Endothelial cell of umbilical vein (primary cell): ENCODE measurements at regions not wholly inside any gene's neighbourhood (a gene's known extent, or its start where the extent isn't known, plus 50 kb on each side); places are given as distances from the start of the nearest gene placed in this dataset.

Experiments
- BruUV-seq: library from RNA; stranded (reverse); fragments of 400-500 nt; replicated peaks from 2 replicates; lab custom pipeline; 2021; lab: Mats Ljungman, UMichigan
- CTCF ChIA-PET: fragments of 300-600, 350-600 bp; sonication (Branson Sonifier 250); formaldehyde crosslinking; loops from one replicate; lab custom pipeline; 2021; ENCODE audit warnings: antibody characterized with exemption, inconsistent platforms; lab: Charles Lee
- POLR2A ChIA-PET: fragments of 300-600, 350-600 bp; sonication (Branson Sonifier 250); formaldehyde crosslinking; loops from one replicate; lab custom pipeline; 2021; ENCODE audit warnings: antibody characterized with exemption, inconsistent platforms; lab: Charles Lee
- DNase-seq: peaks from one replicate; pipeline ENCODE4 v3.0.0-alpha.2; 2011; ENCODE audit warnings: low read depth, low spot score
- FAIRE-seq: peaks from 2 replicates; lab custom pipeline; 2011; peaks lifted over from hg19 to GRCh38; lab: Jason Lieb, UNC
- H2AFZ ChIP-seq: 2 replicates; pipeline ENCODE4 v1.6.0; 2012; ENCODE audit warnings: low read depth, low read length, control low read depth, inconsistent platforms
- H3K27ac ChIP-seq: 2 replicates; pipeline ENCODE4 v1.5.1; 2011; ENCODE audit warnings: low read depth, mild to moderate bottlenecking, control low read depth, low read length, moderate library complexity; ENCODE audit not compliant: insufficient read depth
- H3K27me3 ChIP-seq, 2 experiments: 2 replicates each; pipeline versions ENCODE4 v1.6.0 to v1.6.1; 2011; ENCODE audit warnings: low read length in 2 of 2, mixed read lengths in 1 of 2; ENCODE audit not compliant: control insufficient read depth in 2 of 2, insufficient read depth in 2 of 2
- H3K36me3 ChIP-seq, 2 experiments: 2 replicates in 1 of 2; 3 replicates in 1 of 2; pipeline ENCODE4 v1.5.1; 2011; ENCODE audit warnings: low read length in 2 of 2, mild to moderate bottlenecking in 1 of 2, moderate library complexity in 1 of 2; ENCODE audit not compliant: control insufficient read depth in 2 of 2, insufficient read depth in 2 of 2; ENCODE audit errors: extremely low read depth in 1 of 2
- H3K4me1 ChIP-seq: 3 replicates; pipeline ENCODE4 v1.5.1; 2011; ENCODE audit warnings: mild to moderate bottlenecking, low read length; ENCODE audit not compliant: control insufficient read depth, insufficient read depth; ENCODE audit errors: extremely low read depth
- H3K4me2 ChIP-seq: 2 replicates; pipeline ENCODE4 v1.6.1; 2011; ENCODE audit warnings: low read length, control low read depth, mixed read lengths; ENCODE audit not compliant: insufficient read depth
- H3K4me3 ChIP-seq, 3 experiments: fragments of 200-600 bp in 1 of 3; sonication (generic), shearing (Covaris generic) in 1 of 3; replicated peaks in 1 of 3; 2 replicates each; pipeline ENCODE4 v1.5.1; 2011 to 2016; ENCODE audit warnings: control low read depth in 3 of 3, low read length in 3 of 3, mild to moderate bottlenecking in 2 of 3, inconsistent platforms in 1 of 3, low read depth in 1 of 3, moderate library complexity in 1 of 3; ENCODE audit not compliant: insufficient read depth in 1 of 3
- H3K79me2 ChIP-seq: 2 replicates; pipeline ENCODE4 v1.6.0; 2012; ENCODE audit warnings: low read length, inconsistent platforms; ENCODE audit not compliant: control insufficient read depth, insufficient read depth
- H3K9ac ChIP-seq: replicated peaks from 2 replicates; pipeline ENCODE3; 2011; ENCODE audit warnings: low read length, control low read depth; ENCODE audit not compliant: insufficient read depth; ENCODE audit errors: extremely low read depth
- H3K9me1 ChIP-seq: replicated peaks from 3 replicates; pipeline ENCODE4 v1.6.0; 2011; ENCODE audit warnings: mild to moderate bottlenecking, low read length; ENCODE audit not compliant: control insufficient read depth, insufficient read depth; ENCODE audit errors: extremely low read depth
- H3K9me3 ChIP-seq: replicated peaks from 2 replicates; pipeline ENCODE4 v1.5.1; 2012; ENCODE audit warnings: low read length, inconsistent platforms; ENCODE audit not compliant: control insufficient read depth, insufficient read depth
- H4K20me1 ChIP-seq: replicated peaks from 2 replicates; pipeline ENCODE3; 2011; ENCODE audit warnings: mild to moderate bottlenecking, low read length; ENCODE audit not compliant: control insufficient read depth, insufficient read depth; ENCODE audit errors: extremely low read depth
- EZH2 ChIP-seq: IDR thresholded peaks from 2 replicates; pipeline ENCODE4 v1.6.1; 2012; ENCODE audit warnings: borderline replicate concordance, low read depth, mild to moderate bottlenecking, moderate library complexity, low read length, inconsistent platforms; ENCODE audit not compliant: severe bottlenecking
- FOS ChIP-seq: IDR thresholded peaks from 2 replicates; pipeline ENCODE4 v1.6.1; 2011; ENCODE audit warnings: mild to moderate bottlenecking, low read length, moderate library complexity, borderline replicate concordance; ENCODE audit not compliant: insufficient read depth
- GATA2 ChIP-seq: IDR thresholded peaks from 2 replicates; pipeline ENCODE4 v1.7.0; 2011; ENCODE audit warnings: low read depth, mild to moderate bottlenecking, moderate library complexity, mixed read lengths, low read length; ENCODE audit not compliant: insufficient read length, insufficient read depth
- JUN ChIP-seq: IDR thresholded peaks from 2 replicates; pipeline ENCODE4 v1.6.1; 2011; ENCODE audit warnings: borderline replicate concordance, low read depth; ENCODE audit not compliant: insufficient read length, insufficient read depth
- MAX ChIP-seq: IDR thresholded peaks from 2 replicates; pipeline ENCODE4 v1.6.1; 2011; ENCODE audit not compliant: insufficient read depth, insufficient read length
- MYC ChIP-seq: IDR thresholded peaks from one replicate; pipeline ENCODE4 v1.6.1; 2011; ENCODE audit warnings: mild to moderate bottlenecking, low read depth, low read length
- POLR2A ChIP-seq: IDR thresholded peaks from 2 replicates; pipeline ENCODE4 v1.6.1; 2012; ENCODE audit warnings: low read depth, mild to moderate bottlenecking, control low read depth, low read length
- POLR2AphosphoS5 ChIP-seq: IDR thresholded peaks from 2 replicates; pipeline ENCODE4 v1.6.1; 2012; ENCODE audit warnings: low read depth, mild to moderate bottlenecking, control low read depth, low read length, moderate library complexity; ENCODE audit not compliant: insufficient read depth
- dilution Hi-C: fragments of 300-500 bp; cut with MboI; formaldehyde crosslinking; loops from one replicate; pipeline ENCODE4 v1.15.0; 2019; ENCODE audit warnings: low sequenced_read_pairs; ENCODE audit not compliant: extremely low pct_ligation_motif_present
- intact Hi-C: fragments of 100-400 bp; cut with micrococcal nuclease; formaldehyde crosslinking; loops from one replicate; pipeline ENCODE4 v1.10.0; 2022
- TF ChIP-seq, protein P1 (sequence below), 2 donors: IDR thresholded peaks; 1 replicate in 1 of 2; 2 replicates in 1 of 2; pipeline ENCODE4 v1.5.1; 2011; ENCODE audit warnings: low read length in 2 of 2, mild to moderate bottlenecking in 2 of 2, moderate library complexity in 2 of 2, control low read depth in 1 of 2, inconsistent platforms in 1 of 2, low read depth in 1 of 2; ENCODE audit not compliant: insufficient read depth in 1 of 2; ENCODE audit errors: extremely low read depth in 1 of 2

GRCh38 chr2:204026294-204026693 is 89.7 kb downstream of the ICOS start:
- dilution Hi-C loops: no loop called here
- Histone ChIP-seq H3K9ac (no peak overlapping the region), H3K9me3 (no peaks in the 10 kb centered on the region), H3K4me1 (peaks cover 13% of the 10 kb centered on the region), H3K4me3 (no peak overlapping the region), H3K79me2 (no peaks in the 10 kb centered on the region), H3K9me1 (no peaks in the 10 kb centered on the region), H3K36me3 (no peaks in the 10 kb centered on the region), H3K27ac (peak overlapping the region; percentile 67), H2AFZ (no peak overlapping the region), H3K4me2 (no peak overlapping the region), H3K27me3 (no peaks in the 10 kb centered on the region), H4K20me1 (no peaks in the 10 kb centered on the region)
- CTCF ChIA-PET: interaction anchor here (0.7 to 1.4 kb wide), 2 partner anchors 84 to 119 kb away, joined by 3 read pairs; no protein-coding TSS in a partner anchor
- DNase-seq (no peak), FAIRE-seq (no peak)
- intact Hi-C loops: loop anchor here (5.0 to 10.0 kb wide), 2 partner anchors 849 to 1861 kb away; no protein-coding TSS in a partner anchor
- no peak for TF ChIP-seq JUN
- TF ChIP-seq MAX: no peak
- no peak for TF ChIP-seq GATA2
- TF ChIP-seq, protein P1, sequence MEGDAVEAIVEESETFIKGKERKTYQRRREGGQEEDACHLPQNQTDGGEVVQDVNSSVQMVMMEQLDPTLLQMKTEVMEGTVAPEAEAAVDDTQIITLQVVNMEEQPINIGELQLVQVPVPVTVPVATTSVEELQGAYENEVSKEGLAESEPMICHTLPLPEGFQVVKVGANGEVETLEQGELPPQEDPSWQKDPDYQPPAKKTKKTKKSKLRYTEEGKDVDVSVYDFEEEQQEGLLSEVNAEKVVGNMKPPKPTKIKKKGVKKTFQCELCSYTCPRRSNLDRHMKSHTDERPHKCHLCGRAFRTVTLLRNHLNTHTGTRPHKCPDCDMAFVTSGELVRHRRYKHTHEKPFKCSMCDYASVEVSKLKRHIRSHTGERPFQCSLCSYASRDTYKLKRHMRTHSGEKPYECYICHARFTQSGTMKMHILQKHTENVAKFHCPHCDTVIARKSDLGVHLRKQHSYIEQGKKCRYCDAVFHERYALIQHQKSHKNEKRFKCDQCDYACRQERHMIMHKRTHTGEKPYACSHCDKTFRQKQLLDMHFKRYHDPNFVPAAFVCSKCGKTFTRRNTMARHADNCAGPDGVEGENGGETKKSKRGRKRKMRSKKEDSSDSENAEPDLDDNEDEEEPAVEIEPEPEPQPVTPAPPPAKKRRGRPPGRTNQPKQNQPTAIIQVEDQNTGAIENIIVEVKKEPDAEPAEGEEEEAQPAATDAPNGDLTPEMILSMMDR (IDR thresholded peaks at IDR 0.05; ENCODE audit: extremely low read depth in 1 of 2, insufficient read depth in 1 of 2, low read depth in 1 of 2, low read length in 2 of 2): peak; percentile 4 to 11
- POLR2A ChIA-PET: no interaction called here
- no TSS peak for BruUV-seq

- Histone ChIP-seq H3K9me1 (no peaks in the 10 kb centered on the region), H2AFZ (no peak overlapping the region), H3K4me3 (no peak overlapping the region), H3K36me3 (no peaks in the 10 kb centered on the region), H3K4me1 (peaks cover 13% of the 10 kb centered on the region), H3K4me2 (no peak overlapping the region), H3K9me3 (no peaks in the 10 kb centered on the region), H4K20me1 (no peaks in the 10 kb centered on the region), H3K79me2 (no peaks in the 10 kb centered on the region), H3K27ac (peak overlapping the region; percentile 67), H3K27me3 (no peaks in the 10 kb centered on the region), H3K9ac (no peak overlapping the region)
- dilution Hi-C loops (no loop called here), intact Hi-C loops (loop anchor here (1.0 to 10.0 kb wide), 6 partner anchors 83 to 1860 kb away; no protein-coding TSS in a partner anchor)
- CTCF ChIA-PET: interaction anchor here (0.7 to 1.4 kb wide), 2 partner anchors 83 to 118 kb away, joined by 3 read pairs; no protein-coding TSS in a partner anchor
- peak; percentile 84 for DNase-seq
- peak; percentile 76 for FAIRE-seq
- POLR2A ChIA-PET: no interaction called here
- no peak for TF ChIP-seq MAX
- no peak for TF ChIP-seq MYC
- no peak for TF ChIP-seq POLR2A
- peak; percentile 97 for TF ChIP-seq JUN
- peak; percentile 59 for TF ChIP-seq POLR2AphosphoS5
- TF ChIP-seq, protein P1 (IDR thresholded peaks at IDR 0.05; ENCODE audit: extremely low read depth in 1 of 2, insufficient read depth in 1 of 2, low read depth in 1 of 2, low read length in 2 of 2): no peak
- peak; percentile 69 for TF ChIP-seq FOS
- TF ChIP-seq GATA2: peak; percentile 59
- no peak for TF ChIP-seq EZH2
- BruUV-seq: no TSS peak
Observed at GRCh38 chr2:204027091-204027490, 90.5 kb downstream of the ICOS start.
